WI38 (cell line): ENCODE measurements at regions not wholly inside any gene's neighbourhood (a gene's known extent, or its start where the extent isn't known, plus 50 kb on each side); places are given as distances from the start of the nearest gene placed in this dataset.

Experiments
- H3K4me3 ChIP-seq: 2 replicates; pipeline ENCODE4 v1.5.1; 2011; ENCODE audit warnings: low read depth, mild to moderate bottlenecking, control low read depth, low read length
- TF ChIP-seq, protein P1 (sequence below): IDR thresholded peaks from 2 replicates; pipeline ENCODE4 v1.5.1; 2012; ENCODE audit warnings: low read depth, mild to moderate bottlenecking, control low read depth, low read length

DNA sequence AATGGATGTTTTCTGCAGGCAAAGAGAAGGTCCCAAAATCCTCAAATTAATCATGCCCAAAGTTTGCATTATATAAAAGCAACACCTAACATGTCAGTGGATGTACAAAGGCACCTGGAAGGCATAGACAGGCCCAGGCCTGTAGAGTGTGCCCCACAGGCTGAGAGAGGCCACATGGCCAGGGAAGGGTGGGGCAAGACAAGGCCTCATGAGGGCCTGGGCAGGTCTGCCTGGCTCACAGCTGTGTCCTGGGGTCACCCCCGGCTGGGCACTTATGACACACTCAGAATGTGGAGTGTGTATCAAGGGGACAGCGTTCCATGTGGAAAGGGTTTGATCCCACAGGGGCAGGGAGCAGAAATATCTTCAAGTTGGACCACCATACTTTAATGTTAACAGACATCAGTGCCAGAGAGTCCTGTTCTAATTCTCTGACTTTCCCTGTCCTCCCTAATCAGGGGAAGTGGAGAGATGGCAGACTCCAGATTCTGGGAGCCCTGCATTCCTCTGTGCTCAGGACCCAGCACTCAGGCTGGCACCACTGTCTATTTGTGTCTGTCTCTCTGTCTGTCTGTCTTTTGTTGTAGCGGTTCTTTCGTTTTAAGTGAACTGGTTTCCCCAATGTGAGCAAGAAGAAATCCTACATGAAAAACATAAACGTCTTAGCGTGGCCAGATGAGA is 178.3 kb upstream of the FOXA2 start:
- H3K4me3 ChIP-seq, result no peak overlapping the region
- TF ChIP-seq, protein P1, sequence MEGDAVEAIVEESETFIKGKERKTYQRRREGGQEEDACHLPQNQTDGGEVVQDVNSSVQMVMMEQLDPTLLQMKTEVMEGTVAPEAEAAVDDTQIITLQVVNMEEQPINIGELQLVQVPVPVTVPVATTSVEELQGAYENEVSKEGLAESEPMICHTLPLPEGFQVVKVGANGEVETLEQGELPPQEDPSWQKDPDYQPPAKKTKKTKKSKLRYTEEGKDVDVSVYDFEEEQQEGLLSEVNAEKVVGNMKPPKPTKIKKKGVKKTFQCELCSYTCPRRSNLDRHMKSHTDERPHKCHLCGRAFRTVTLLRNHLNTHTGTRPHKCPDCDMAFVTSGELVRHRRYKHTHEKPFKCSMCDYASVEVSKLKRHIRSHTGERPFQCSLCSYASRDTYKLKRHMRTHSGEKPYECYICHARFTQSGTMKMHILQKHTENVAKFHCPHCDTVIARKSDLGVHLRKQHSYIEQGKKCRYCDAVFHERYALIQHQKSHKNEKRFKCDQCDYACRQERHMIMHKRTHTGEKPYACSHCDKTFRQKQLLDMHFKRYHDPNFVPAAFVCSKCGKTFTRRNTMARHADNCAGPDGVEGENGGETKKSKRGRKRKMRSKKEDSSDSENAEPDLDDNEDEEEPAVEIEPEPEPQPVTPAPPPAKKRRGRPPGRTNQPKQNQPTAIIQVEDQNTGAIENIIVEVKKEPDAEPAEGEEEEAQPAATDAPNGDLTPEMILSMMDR, result no peak

DNA sequence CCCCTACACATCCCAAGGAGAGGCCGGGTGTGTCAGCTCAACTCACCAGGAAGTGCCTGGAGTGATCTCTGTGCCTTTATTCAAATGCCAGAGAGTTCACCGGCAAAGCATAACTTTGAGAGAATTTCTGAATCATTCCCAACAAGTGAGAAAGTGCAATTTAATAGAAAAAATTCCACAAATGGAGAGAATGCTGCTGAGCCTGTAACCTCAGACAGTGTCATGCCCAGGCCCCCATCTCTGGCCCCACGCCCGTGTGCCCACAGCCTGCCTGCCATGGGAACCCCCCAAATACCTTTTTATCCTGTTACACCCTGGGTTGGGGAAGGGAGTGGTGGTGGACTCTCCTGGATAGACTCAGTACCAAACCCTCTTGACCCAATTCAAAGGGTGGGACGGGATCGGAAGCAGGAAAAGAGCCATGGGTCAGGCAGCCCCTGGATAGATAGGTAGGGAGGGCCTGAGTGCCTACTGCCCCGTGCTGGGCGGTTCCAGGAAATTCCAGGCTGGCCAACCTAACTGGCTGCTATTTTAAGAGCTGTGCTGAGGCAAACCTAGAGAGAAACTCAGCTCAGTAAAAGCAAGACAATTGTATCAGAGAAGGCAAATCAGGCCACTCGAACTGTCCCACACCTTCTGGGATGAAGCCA is 179.0 kb upstream of the FOXA2 start:
- TF ChIP-seq, protein P1, result no peak
- no peak overlapping the region for H3K4me3 ChIP-seq

DNA sequence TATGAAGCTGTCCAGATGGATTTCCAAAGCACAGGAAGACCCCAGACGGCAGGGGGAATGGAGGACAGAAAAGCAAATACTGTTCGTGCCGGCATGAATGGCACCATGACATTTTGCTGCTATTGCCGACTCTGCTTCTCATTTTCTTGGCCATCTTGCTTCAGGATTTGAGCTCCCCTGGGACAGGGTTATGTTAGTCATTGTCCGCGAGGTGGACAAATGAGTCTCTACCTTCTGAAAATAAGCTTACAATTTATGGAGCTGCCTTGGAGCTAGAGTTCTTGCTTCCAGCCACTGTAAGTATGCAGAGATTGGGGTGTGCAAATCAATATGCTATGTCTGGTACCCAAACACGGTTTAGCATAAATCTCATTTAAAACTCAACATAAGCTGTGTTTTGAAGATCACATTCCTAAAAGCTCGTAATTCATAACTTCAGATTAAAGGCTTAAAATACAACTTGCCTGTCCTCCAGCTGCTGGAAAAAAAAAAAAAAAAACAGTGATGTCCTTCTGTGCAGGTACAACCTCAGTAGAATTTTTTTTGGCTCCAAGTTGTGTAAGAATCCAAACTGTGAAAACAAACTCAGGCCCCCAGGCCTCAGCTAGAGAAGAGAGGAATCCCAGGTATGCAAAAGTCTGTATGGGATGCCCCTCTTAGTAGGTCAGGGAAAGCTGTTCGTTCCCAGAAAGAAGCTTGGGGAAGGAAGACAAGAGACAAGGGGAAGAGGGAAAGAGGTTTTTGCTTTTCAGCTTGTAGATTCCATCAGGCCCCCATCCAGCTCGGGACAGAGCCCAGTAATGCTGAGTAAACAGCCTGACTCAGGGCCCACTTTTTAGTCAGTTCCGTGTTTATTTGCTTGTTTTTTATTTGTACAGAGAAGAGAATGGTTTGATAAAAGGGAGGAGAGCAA is 184.2 kb upstream of the FOXA2 start:
- TF ChIP-seq, protein P1, result no peak

DNA sequence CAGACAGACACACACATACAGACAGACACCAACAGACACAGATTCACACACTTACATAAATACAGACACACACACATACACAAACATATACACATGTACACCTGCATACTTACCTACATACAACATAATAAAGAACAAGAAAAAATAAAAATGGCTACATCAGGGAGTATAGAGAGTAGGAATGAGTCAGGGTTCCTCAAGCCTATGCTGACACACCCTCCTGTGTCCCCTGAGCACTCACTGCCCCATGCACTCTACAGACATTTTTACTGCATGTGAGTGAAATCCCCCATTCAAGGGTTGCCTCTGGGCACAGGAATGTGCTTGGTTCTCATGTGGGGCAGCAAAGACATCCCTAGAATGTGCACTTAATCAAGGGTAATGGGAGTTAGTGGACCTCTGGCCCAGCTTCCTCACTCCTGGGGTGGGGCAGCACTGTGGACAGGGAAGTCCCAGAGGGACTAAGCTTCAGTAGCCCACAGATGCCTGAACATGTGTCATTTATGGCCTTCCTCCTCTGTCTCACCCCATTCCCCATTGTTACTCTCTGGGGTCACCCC is 185.9 kb upstream of the FOXA2 start:
- TF ChIP-seq, protein P1, result no peak
- H3K4me3 ChIP-seq, result no peak overlapping the region

More for the DNA sequence above, 184.2 kb upstream of the FOXA2 start:
- no peak overlapping the region for H3K4me3 ChIP-seq

DNA sequence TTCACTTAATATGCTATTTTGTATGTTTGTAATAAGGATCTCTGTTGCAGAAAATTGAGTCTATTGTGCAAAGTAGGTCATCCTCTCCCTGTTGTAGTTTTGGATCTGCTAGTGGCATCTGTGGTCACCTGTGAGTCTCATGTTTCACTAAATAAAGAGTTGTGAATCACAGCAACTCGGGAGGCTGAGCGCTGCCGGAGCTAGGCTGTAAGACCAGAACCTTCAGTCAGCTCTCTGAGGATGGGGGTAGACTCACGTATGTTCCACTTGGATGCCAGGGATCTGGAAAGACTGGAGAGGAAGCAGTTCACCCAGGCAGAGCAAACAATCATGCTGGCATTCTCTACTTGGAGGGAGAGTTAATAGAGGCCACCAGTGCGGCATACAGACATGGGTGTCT is 187.3 kb upstream of the FOXA2 start:
- TF ChIP-seq, protein P1, result no peak
- H3K4me3 ChIP-seq, result no peak overlapping the region

DNA sequence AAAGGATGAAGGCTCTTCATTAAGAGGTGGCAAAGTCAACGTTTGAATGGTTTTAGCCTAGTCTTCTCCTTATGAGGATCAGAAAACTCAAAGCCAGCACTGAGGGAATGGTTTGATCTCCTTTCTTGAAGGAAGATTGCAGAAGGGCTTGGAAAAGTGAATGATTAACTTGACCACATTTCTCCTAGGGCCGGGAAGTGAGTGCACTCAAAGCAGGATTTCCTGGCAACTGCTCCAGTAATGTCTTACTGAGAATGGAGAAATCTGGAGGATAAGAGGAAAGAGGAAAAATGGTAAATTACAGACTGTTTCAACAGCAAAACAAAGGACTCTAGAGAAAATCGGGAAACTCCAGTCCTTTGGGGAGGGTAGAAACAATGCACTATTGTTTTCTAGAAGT is 189.0 kb upstream of the FOXA2 start:
- no peak overlapping the region for H3K4me3 ChIP-seq
- TF ChIP-seq, protein P1, result no peak
